Hepatocyte (in vitro differentiated cells): ENCODE measurements at regions not wholly inside any gene's neighbourhood (a gene's known extent, or its start where the extent isn't known, plus 50 kb on each side); places are given as distances from the start of the nearest gene placed in this dataset.

ENCODE experiments used
- CTCF ChIP-seq: fragments of 200-600 bp; sonication (generic); IDR thresholded peaks from 2 replicates; pipeline ENCODE4 v1.5.1; 2016; ENCODE audit warnings: antibody characterized with exemption, mild to moderate bottlenecking; ENCODE audit not compliant: poor library complexity
- EZH2 ChIP-seq: fragments of 200-600 bp; sonication (generic); IDR thresholded peaks from 2 replicates; pipeline ENCODE4 v1.6.1; 2016; ENCODE audit warnings: antibody characterized with exemption, mild to moderate bottlenecking, borderline replicate concordance
- EZH2phosphoT487 ChIP-seq: fragments of 200-600 bp; sonication (generic); IDR thresholded peaks from one replicate; pipeline ENCODE4 v1.6.1; 2018; ENCODE audit warnings: antibody characterized with exemption, mild to moderate bottlenecking, low read depth, moderate library complexity; ENCODE audit not compliant: unreplicated experiment, severe bottlenecking

GRCh38 chr18:78330766-78331165 lies 648.9 kb upstream of the SALL3 start:
- TF ChIP-seq CTCF (no peak), EZH2phosphoT487 (no peak), EZH2 (no peak)
